ENCODE measurements at regions not wholly inside any gene's neighbourhood (a gene's known extent, or its start where the extent isn't known, plus 50 kb on each side); places are given as distances from the start of the nearest gene placed in this dataset.

DNA sequence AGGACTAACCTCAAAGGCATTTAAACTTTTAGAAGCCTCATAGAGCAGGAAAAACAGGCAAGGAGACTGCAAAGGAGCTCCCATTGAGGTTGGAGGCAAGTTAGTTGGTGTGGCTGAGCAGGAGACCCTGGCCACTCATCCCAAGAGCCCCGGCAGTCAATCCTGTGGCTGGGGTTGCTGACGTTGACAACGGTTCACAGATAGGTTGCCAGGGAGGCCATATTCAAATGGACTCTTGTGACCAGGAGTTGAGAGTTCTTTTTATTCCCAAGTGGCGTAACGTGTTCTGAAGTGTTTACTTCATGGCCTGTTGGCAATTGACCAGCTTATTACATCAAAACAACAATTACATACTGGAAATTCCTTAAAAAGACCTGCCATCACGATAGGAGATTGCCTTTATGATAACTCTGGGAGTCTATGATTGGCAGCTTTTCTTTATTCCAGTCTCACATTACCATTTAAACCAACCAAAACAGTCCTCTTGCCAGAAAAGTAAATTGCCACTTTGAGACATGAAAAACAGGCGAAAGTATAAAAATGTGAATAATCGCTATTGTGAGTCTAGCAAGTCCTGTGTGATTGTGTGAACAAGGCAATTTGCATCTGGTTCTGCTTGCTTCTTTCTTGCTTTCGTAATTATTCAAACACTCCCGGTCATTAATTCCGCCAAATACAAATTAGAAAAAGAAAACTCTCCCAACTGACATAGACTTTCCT, 394.9 kb downstream of the MED10 start:
- TF ChIP-seq, protein P1, sequence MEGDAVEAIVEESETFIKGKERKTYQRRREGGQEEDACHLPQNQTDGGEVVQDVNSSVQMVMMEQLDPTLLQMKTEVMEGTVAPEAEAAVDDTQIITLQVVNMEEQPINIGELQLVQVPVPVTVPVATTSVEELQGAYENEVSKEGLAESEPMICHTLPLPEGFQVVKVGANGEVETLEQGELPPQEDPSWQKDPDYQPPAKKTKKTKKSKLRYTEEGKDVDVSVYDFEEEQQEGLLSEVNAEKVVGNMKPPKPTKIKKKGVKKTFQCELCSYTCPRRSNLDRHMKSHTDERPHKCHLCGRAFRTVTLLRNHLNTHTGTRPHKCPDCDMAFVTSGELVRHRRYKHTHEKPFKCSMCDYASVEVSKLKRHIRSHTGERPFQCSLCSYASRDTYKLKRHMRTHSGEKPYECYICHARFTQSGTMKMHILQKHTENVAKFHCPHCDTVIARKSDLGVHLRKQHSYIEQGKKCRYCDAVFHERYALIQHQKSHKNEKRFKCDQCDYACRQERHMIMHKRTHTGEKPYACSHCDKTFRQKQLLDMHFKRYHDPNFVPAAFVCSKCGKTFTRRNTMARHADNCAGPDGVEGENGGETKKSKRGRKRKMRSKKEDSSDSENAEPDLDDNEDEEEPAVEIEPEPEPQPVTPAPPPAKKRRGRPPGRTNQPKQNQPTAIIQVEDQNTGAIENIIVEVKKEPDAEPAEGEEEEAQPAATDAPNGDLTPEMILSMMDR (IDR thresholded peaks at IDR 0.05; ENCODE audit: insufficient read depth, low read length): no peak
- H3K4me3 ChIP-seq (ENCODE audit: low read depth, low read length): no peak overlapping the region
- DNase-seq (ENCODE audit: low read depth): no peak

DNA sequence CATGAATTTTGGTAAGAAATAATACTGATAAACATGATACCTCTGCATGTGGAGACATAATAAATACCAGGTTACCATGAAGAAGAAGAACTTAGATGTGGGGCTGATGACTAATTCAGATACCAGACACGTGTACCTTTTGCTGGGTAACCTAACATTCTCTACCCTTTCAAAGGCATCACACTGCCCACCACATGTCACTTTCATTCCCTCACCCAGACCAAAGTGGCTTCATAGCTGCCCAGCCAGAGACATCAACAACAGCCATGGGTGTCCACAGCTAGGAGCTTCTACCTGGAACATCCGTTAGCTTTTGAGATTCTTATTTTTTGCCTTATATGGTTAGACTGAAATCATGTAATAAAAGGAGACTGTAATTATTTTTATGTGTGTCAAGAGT, 396.8 kb downstream of the MED10 start:
- no peak for DNase-seq (ENCODE audit: low read depth)
- H3K4me3 ChIP-seq (ENCODE audit: low read depth, low read length): no peak overlapping the region
- TF ChIP-seq, protein P1 (IDR thresholded peaks at IDR 0.05; ENCODE audit: insufficient read depth, low read length): no peak

DNA sequence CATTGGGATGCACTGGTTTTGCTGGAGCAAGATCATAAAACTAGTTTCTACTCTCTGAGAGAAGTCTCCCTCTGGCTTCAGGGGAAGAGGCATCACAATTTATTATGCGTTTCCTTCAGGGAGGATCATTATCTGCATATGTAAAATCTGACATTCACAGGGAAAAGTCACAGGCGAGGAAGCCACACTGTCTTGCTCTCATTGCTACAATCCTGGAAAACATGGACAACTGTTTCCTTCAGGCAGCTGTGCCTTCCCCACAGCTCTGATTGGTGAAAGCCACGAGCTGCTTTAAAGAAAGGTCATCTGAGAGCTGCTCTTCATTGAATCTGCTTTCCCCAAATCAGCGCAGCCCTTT, 397.8 kb downstream of the MED10 start:
- TF ChIP-seq, protein P1 (IDR thresholded peaks at IDR 0.05; ENCODE audit: insufficient read depth, low read length): no peak
- no peak for DNase-seq (ENCODE audit: low read depth)
- no peak overlapping the region for H3K4me3 ChIP-seq (ENCODE audit: low read depth, low read length)

DNA sequence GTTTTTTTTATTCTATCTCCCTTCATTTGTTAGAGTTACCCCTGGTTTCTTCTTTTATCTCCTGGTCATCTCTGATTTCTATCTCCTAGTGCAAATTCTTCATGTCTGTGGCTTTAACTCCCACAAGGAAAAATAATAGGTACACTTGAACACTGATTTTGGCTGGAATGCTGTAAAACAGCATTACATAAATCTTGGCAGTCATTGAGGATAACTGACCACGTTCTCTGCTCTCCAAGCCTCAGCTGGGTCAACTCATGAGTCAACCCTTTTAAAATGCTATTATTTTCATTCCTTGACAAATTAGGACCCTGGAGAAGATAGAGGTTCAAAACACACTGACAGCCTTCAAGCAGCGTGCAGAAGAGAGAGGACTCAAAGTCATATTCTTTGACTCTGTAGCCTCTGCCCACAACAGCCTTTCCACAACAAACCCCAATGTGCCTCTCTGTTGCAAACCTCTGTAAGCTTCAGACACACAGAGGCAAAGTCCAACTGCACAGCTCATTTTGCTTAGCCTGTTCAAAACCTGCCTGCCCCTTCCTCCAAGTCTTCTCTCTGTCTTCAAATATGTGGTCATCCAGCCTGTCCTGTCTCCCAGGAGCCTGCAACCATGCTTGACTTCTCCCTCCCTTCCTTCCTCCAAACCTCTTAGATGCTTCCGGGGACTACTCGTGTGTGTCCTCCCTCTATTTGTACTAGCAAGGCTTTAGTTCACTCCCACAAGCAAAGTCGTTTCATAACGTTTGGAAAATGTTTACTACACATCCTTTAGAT, 398.4 kb downstream of the MED10 start:
- TF ChIP-seq, protein P1 (IDR thresholded peaks at IDR 0.05; ENCODE audit: insufficient read depth, low read length): no peak
- DNase-seq (ENCODE audit: low read depth): no peak
- H3K4me3 ChIP-seq (ENCODE audit: low read depth, low read length): no peak overlapping the region

DNA sequence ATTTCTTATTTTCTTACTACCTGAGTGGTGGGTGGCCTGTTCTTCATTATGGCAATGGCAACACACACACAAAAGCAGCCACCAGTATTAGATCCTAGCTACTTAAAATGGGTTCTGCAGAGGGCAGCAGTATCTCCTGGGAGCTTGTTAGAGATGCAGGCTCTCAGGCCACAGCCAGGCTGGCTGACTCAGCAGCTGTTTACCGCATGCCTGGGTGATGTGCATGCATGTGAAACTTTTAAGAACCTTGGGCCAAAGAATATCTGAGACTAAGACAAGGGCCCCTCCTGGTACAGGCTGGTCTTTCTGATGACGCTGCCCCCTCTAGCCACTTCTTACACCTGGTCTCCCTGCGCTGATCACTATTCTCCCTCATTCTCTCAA, 399.0 kb downstream of the MED10 start:
- DNase-seq (ENCODE audit: low read depth): no peak
- no peak overlapping the region for H3K4me3 ChIP-seq (ENCODE audit: low read depth, low read length)
- TF ChIP-seq, protein P1 (IDR thresholded peaks at IDR 0.05; ENCODE audit: insufficient read depth, low read length): no peak

DNA sequence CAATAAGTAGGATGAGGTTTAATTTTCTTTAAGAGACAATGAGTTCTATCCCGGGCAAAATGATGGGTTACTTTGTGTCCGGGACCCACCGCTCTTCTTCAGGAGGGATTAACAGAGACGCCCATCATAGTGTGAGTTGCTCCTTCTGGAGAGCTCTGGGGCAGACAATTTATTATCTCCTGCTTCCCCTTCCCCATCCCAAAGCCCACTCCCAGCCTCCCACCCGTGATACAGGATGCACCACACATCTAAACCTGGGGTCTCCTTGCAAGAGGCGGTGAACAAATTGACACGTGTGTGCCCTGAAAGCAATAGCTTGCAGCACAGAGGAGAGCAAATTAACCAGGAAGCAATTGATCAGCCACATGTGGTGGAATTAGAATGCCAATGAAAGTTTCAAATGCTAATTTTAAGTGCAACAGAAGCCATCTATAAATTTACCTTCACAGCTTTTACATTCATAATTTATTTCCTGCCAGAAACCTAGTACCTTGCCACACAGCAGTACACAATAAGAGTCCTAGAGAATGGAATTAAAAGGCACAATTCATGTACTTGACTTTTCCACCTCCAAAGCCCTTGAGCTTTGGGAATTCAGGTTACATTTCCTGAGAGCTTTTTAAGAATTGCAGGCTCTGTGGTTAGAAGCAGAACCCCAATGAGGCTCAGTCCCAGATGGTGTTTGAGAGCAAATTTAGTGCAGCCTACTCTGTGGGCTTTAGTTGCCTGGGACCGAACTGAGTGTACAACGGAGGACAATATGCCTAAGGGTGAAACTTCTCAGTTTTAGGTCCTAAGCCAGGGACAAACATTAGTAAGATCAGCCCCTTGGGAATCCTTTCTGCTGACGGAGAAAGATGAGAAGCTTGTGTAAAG, 399.6 kb downstream of the MED10 start:
- DNase-seq (ENCODE audit: low read depth): no peak
- TF ChIP-seq, protein P1 (IDR thresholded peaks at IDR 0.05; ENCODE audit: insufficient read depth, low read length): no peak
- H3K4me3 ChIP-seq (ENCODE audit: low read depth, low read length): no peak overlapping the region
